H9 (cell line): ENCODE measurements at regions not wholly inside any gene's neighbourhood (a gene's known extent, or its start where the extent isn't known, plus 50 kb on each side); places are given as distances from the start of the nearest gene placed in this dataset.

Source experiments
- DNase-seq: peaks from one replicate; pipeline ENCODE4 v3.0.0-alpha.2; 2017
- H2AFZ ChIP-seq: one replicate; pipeline ENCODE4 v1.6.1; 2013; ENCODE audit warnings: mild to moderate bottlenecking, low read length, control low read depth, moderate library complexity
- H2AK5ac ChIP-seq: 2 replicates; pipeline ENCODE4 v1.6.1; 2013; ENCODE audit warnings: low read length, control low read depth, mixed read lengths; ENCODE audit not compliant: insufficient read length
- H2BK120ac ChIP-seq: one replicate; pipeline ENCODE4 v1.6.1; 2013; ENCODE audit warnings: low read depth, mild to moderate bottlenecking, low read length, control low read depth, inconsistent platforms; ENCODE audit not compliant: poor library complexity, severe bottlenecking
- H2BK12ac ChIP-seq: 2 replicates; pipeline ENCODE4 v1.6.1; 2013; ENCODE audit warnings: low read length, control low read depth, mixed read lengths, low read depth; ENCODE audit not compliant: insufficient read length
- H2BK15ac ChIP-seq: 2 replicates; pipeline ENCODE4 v1.6.1; 2013; ENCODE audit warnings: low read depth, low read length, control low read depth
- H2BK20ac ChIP-seq: one replicate; pipeline ENCODE4 v1.6.1; 2013; ENCODE audit warnings: low read depth, mild to moderate bottlenecking, low read length, control low read depth, inconsistent platforms; ENCODE audit not compliant: poor library complexity, severe bottlenecking
- H2BK5ac ChIP-seq: 2 replicates; pipeline ENCODE4 v1.6.1; 2013; ENCODE audit warnings: low read length, control low read depth, mixed read lengths; ENCODE audit not compliant: insufficient read length
- H3K14ac ChIP-seq: 2 replicates; pipeline ENCODE4 v1.6.1; 2013; ENCODE audit warnings: low read length, control low read depth; ENCODE audit not compliant: insufficient read depth
- H3K18ac ChIP-seq: 2 replicates; pipeline ENCODE4 v1.6.1; 2013; ENCODE audit warnings: low read depth, mild to moderate bottlenecking, mixed read lengths, low read length, control low read depth; ENCODE audit not compliant: insufficient read length
- H3K23ac ChIP-seq: 2 replicates; pipeline ENCODE4 v1.6.1; 2013; ENCODE audit warnings: low read length, control low read depth, mixed read lengths, low read depth; ENCODE audit not compliant: insufficient read length
- H3K23me2 ChIP-seq: 2 replicates; pipeline ENCODE4 v1.6.1; 2013; ENCODE audit warnings: low read depth, mild to moderate bottlenecking, mixed read lengths, low read length, control low read depth; ENCODE audit not compliant: insufficient read length, poor library complexity, severe bottlenecking
- H3K27ac ChIP-seq: 2 replicates; pipeline ENCODE4 v1.5.1; 2013; ENCODE audit warnings: low read length, control low read depth, mixed read lengths, low read depth; ENCODE audit not compliant: insufficient read length
- H3K27me3 ChIP-seq: 2 replicates; pipeline ENCODE4 v1.6.1; 2013; ENCODE audit warnings: low read length, control low read depth, inconsistent platforms; ENCODE audit not compliant: insufficient read depth
- H3K4ac ChIP-seq: 2 replicates; pipeline ENCODE4 v1.6.1; 2013; ENCODE audit warnings: low read depth, mild to moderate bottlenecking, control low read depth, inconsistent platforms, low read length, moderate library complexity
- H3K4me1 ChIP-seq: 2 replicates; pipeline ENCODE4 v1.6.1; 2013; ENCODE audit warnings: low read length, control low read depth, inconsistent platforms; ENCODE audit not compliant: insufficient read depth
- H3K4me2 ChIP-seq: 2 replicates; pipeline ENCODE4 v1.6.1; 2013; ENCODE audit warnings: low read length, control low read depth, mixed read lengths; ENCODE audit not compliant: insufficient read length, insufficient read depth
- H3K56ac ChIP-seq: 2 replicates; pipeline ENCODE4 v1.6.1; 2013; ENCODE audit warnings: low read depth, mild to moderate bottlenecking, mixed read lengths, low read length, control low read depth; ENCODE audit not compliant: insufficient read length
- H3K79me1 ChIP-seq: 2 replicates; pipeline ENCODE4 v1.6.1; 2013; ENCODE audit warnings: low read depth, mild to moderate bottlenecking, moderate library complexity, low read length, control low read depth, inconsistent platforms; ENCODE audit not compliant: insufficient read depth, poor library complexity, severe bottlenecking
- H3K79me2 ChIP-seq: 2 replicates; pipeline ENCODE4 v1.6.1; 2013; ENCODE audit warnings: low read length, control low read depth, inconsistent platforms; ENCODE audit not compliant: insufficient read depth
- H3K9ac ChIP-seq: 2 replicates; pipeline ENCODE4 v1.6.1; 2013; ENCODE audit warnings: low read length, control low read depth, mixed read lengths; ENCODE audit not compliant: insufficient read length; ENCODE audit errors: extremely low read depth
- H3K9me3 ChIP-seq: one replicate; pipeline ENCODE4 v1.6.1; 2013; ENCODE audit warnings: low read depth, low read length, inconsistent platforms; ENCODE audit not compliant: control insufficient read depth
- H3T11ph ChIP-seq: one replicate; pipeline ENCODE4 v1.6.1; 2013; ENCODE audit warnings: mild to moderate bottlenecking, low read length, control low read depth, inconsistent platforms
- H4K20me1 ChIP-seq: one replicate; pipeline ENCODE4 v1.6.1; 2013; ENCODE audit not compliant: control insufficient read depth, insufficient read length, insufficient read depth
- H4K5ac ChIP-seq: 2 replicates; pipeline ENCODE4 v1.6.1; 2013; ENCODE audit warnings: low read depth, mild to moderate bottlenecking, mixed read lengths, low read length, control low read depth; ENCODE audit not compliant: insufficient read length
- H4K8ac ChIP-seq: replicated peaks from 2 replicates; pipeline ENCODE4 v1.6.1; 2013; ENCODE audit warnings: low read length, control low read depth, mixed read lengths, low read depth; ENCODE audit not compliant: insufficient read length
- H4K91ac ChIP-seq: 2 replicates; pipeline ENCODE4 v1.6.1; 2013; ENCODE audit warnings: low read depth, mild to moderate bottlenecking, moderate library complexity, mixed read lengths, low read length, control low read depth; ENCODE audit not compliant: insufficient read length
- H3K27ac Mint-ChIP-seq, 3 experiments: 2 replicates in 2 of 3; 3 replicates in 1 of 3; pipeline ENCODE4 v1.8.0; 2020 to 2021; ENCODE audit warnings: mixed read lengths in 3 of 3, mild to moderate bottlenecking in 1 of 3, moderate library complexity in 1 of 3
- H3K27me3 Mint-ChIP-seq: 2 replicates; pipeline ENCODE4 v1.8.0; 2021; ENCODE audit warnings: low read depth, mild to moderate bottlenecking, moderate library complexity, mixed read lengths
- H3K36me3 Mint-ChIP-seq, 3 experiments: 2 replicates in 2 of 3; 3 replicates in 1 of 3; pipeline ENCODE4 v1.8.0; 2020 to 2021; ENCODE audit warnings: low read depth in 3 of 3, mixed read lengths in 3 of 3; ENCODE audit not compliant: insufficient read depth in 1 of 3
- H3K4me1 Mint-ChIP-seq, 2 experiments: 2 replicates each; pipeline ENCODE4 v1.8.0; 2020; ENCODE audit warnings: mixed read lengths in 2 of 2
- H3K4me3 Mint-ChIP-seq, 2 experiments: 2 replicates in 1 of 2; 3 replicates in 1 of 2; pipeline ENCODE4 v1.8.0; 2020 to 2021; ENCODE audit warnings: mild to moderate bottlenecking in 2 of 2, mixed read lengths in 2 of 2, moderate library complexity in 1 of 2
- H3K9me3 Mint-ChIP-seq, 2 experiments: 2 replicates in 1 of 2; 3 replicates in 1 of 2; pipeline ENCODE4 v1.8.0; 2020; ENCODE audit warnings: mild to moderate bottlenecking in 2 of 2, mixed read lengths in 2 of 2, moderate library complexity in 1 of 2
- WGBS: extraction: QIAGEN DNeasy Blood & Tissue Kit; methylation state at CpG from one replicate; pipeline ENCODE4 v1.1.7; 2013; ENCODE audit warnings: missing lambda C conversion rate, low lambda C conversion rate, mixed read lengths; ENCODE audit not compliant: insufficient read length; ENCODE audit errors: extremely low coverage; 5-methylcytosine and 5-hydroxymethylcytosine counted together
- TF ChIP-seq, protein P1 (sequence below): fragments of 200-600 bp; sonication (generic); conservative IDR thresholded peaks from 3 replicates; pipeline ENCODE4 v1.8.0; 2021; ENCODE audit warnings: antibody characterized with exemption, mild to moderate bottlenecking

DNA sequence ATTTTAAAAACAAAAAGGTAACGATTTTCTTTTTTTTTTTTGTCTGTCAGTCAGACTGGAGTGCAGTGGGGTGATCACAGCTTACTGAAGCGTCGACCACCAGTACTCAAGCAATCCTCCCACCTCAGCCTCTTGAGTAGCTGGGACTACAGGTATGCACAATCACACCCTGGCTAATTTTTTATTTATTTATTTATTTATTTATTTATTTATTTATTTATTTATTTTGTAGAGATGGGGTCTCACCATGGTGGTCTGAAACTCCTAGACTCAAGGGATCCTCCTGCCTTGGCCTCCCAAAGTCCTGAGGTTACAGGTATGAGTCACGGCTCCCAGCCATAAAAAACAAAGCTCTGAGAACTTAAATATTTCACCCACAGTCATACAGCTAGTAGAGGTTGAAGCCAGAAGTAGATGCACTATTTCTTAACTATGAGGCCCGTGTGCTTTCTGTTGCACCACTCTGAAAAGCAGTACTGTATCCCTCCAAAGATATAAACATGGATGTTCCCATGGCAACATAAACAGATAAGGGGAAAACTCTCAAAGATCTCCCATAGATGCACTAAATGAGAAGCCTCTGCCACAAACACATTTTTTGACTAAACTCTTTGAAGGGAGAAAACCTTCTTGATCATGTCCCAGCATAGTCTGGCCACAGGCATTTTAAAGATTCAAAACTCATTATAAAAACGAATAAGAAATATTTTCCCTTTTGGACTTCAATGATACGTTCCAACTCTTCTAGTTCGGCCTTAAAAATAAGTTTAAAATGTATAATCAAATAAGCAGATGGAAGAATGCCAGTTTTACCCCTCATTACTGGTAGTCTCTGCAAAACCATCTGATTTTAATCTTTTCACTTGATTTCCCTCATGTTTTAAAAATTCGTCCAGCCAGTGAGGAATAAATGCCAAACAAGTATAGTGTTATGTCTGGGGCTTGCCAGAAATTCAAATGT lies 162.3 kb upstream of the ARHGEF26 start:
- H4K5ac ChIP-seq = no peak overlapping the region
- Mint-ChIP-seq H3K9me3 (no peaks in the 10 kb centered on the region), H3K27me3 (no peaks in the 10 kb centered on the region), H3K4me1 (peaks cover 15 to 16% of the 10 kb centered on the region in 2 experiments), H3K27ac (no peak overlapping the region; a peak in 1 of 7 replicates), H3K4me3 (no peak overlapping the region), H3K36me3 (no peaks in the 10 kb centered on the region)
- WGBS = no CpG with 5 or more reads among the region's 9 CpGs
- no peak overlapping the region for H2AK5ac ChIP-seq
- H4K8ac ChIP-seq = no peak overlapping the region
- H3T11ph ChIP-seq = no peak overlapping the region
- H3K9ac ChIP-seq = no peak overlapping the region
- no peak overlapping the region for H3K18ac ChIP-seq
- no peaks in the 10 kb centered on the region for H3K79me2 ChIP-seq
- H2BK120ac ChIP-seq = no peak overlapping the region
- H4K20me1 ChIP-seq = peaks cover 2% of the 10 kb centered on the region
- H3K4ac ChIP-seq = no peak overlapping the region
- H3K27me3 ChIP-seq = no peaks in the 10 kb centered on the region
- H2BK20ac ChIP-seq = no peak overlapping the region
- H2BK15ac ChIP-seq = no peak overlapping the region
- no peaks in the 10 kb centered on the region for H3K79me1 ChIP-seq
- H3K23me2 ChIP-seq = no peaks in the 10 kb centered on the region
- H2BK5ac ChIP-seq = no peak overlapping the region
- no peak overlapping the region for H3K56ac ChIP-seq
- H2BK12ac ChIP-seq = no peak overlapping the region
- H3K9me3 ChIP-seq = no peaks in the 10 kb centered on the region
- no peak overlapping the region for H3K4me2 ChIP-seq
- H3K4me1 ChIP-seq = no peaks in the 10 kb centered on the region; the same call in 1 of the 2 replicates
- H4K91ac ChIP-seq = no peak overlapping the region
- TF ChIP-seq, protein P1, sequence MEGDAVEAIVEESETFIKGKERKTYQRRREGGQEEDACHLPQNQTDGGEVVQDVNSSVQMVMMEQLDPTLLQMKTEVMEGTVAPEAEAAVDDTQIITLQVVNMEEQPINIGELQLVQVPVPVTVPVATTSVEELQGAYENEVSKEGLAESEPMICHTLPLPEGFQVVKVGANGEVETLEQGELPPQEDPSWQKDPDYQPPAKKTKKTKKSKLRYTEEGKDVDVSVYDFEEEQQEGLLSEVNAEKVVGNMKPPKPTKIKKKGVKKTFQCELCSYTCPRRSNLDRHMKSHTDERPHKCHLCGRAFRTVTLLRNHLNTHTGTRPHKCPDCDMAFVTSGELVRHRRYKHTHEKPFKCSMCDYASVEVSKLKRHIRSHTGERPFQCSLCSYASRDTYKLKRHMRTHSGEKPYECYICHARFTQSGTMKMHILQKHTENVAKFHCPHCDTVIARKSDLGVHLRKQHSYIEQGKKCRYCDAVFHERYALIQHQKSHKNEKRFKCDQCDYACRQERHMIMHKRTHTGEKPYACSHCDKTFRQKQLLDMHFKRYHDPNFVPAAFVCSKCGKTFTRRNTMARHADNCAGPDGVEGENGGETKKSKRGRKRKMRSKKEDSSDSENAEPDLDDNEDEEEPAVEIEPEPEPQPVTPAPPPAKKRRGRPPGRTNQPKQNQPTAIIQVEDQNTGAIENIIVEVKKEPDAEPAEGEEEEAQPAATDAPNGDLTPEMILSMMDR = no peak
- H2AFZ ChIP-seq = no peak overlapping the region
- no peak overlapping the region for H3K14ac ChIP-seq
- no peak for DNase-seq
- no peak overlapping the region for H3K23ac ChIP-seq
- no peak overlapping the region for H3K27ac ChIP-seq
